GM23248 (cell line): ENCODE measurements at regions not wholly inside any gene's neighbourhood (a gene's known extent, or its start where the extent isn't known, plus 50 kb on each side); places are given as distances from the start of the nearest gene placed in this dataset.

Experiments
- DNase-seq: peaks from one replicate; pipeline ENCODE4 v3.0.0-alpha.2; 2015
- H2AFZ ChIP-seq: fragments of 200-600 bp; sonication (generic); 2 replicates; pipeline ENCODE4 v1.6.1; 2016; ENCODE audit warnings: antibody characterized with exemption
- H3F3A ChIP-seq: fragments of 200-600 bp; sonication (generic); 2 replicates; pipeline ENCODE4 v1.6.1; 2016; ENCODE audit warnings: mild to moderate bottlenecking, antibody characterized with exemption, mixed run types; ENCODE audit not compliant: insufficient read depth
- H3K27ac ChIP-seq: fragments of 200-600 bp; sonication (generic); 2 replicates; pipeline ENCODE4 v1.5.1; 2016; ENCODE audit warnings: mild to moderate bottlenecking
- H3K27me3 ChIP-seq: fragments of 200-600 bp; sonication (generic); replicated peaks from 2 replicates; pipeline ENCODE4 v1.6.1; 2016; ENCODE audit warnings: mild to moderate bottlenecking; ENCODE audit not compliant: insufficient read depth
- H3K36me3 ChIP-seq: fragments of 200-600 bp; sonication (generic); 2 replicates; pipeline ENCODE4 v1.6.1; 2016; ENCODE audit warnings: low read depth, mild to moderate bottlenecking
- H3K4me1 ChIP-seq: fragments of 200-600 bp; sonication (generic); 2 replicates; pipeline ENCODE4 v1.6.1; 2016; ENCODE audit warnings: mild to moderate bottlenecking; ENCODE audit not compliant: insufficient read depth
- H3K4me2 ChIP-seq: fragments of 200-600 bp; sonication (generic); one replicate; pipeline ENCODE4 v1.6.1; 2016; ENCODE audit warnings: mild to moderate bottlenecking; ENCODE audit not compliant: unreplicated experiment
- H3K4me3 ChIP-seq: fragments of 200-600 bp; sonication (generic); 2 replicates; pipeline ENCODE4 v1.5.1; 2016; ENCODE audit warnings: mild to moderate bottlenecking
- H3K79me2 ChIP-seq: fragments of 200-600 bp; sonication (generic); 2 replicates; pipeline ENCODE4 v1.6.1; 2016; ENCODE audit warnings: mild to moderate bottlenecking; ENCODE audit not compliant: insufficient read depth
- H3K9ac ChIP-seq: fragments of 200-600 bp; sonication (generic); 2 replicates; pipeline ENCODE4 v1.6.1; 2016; ENCODE audit warnings: mild to moderate bottlenecking
- H3K9me2 ChIP-seq: fragments of 200-600 bp; sonication (generic); 2 replicates; pipeline ENCODE4 v1.6.1; 2016; ENCODE audit warnings: mixed run types, mild to moderate bottlenecking, moderate library complexity; ENCODE audit not compliant: insufficient read depth
- H3K9me3 ChIP-seq: fragments of 200-600 bp; sonication (generic); one replicate; pipeline ENCODE4 v1.6.1; 2017; ENCODE audit warnings: low read depth
- H4K20me1 ChIP-seq: fragments of 200-600 bp; sonication (generic); 2 replicates; pipeline ENCODE4 v1.6.0; 2016; ENCODE audit not compliant: insufficient read depth
- EZH2 ChIP-seq: fragments of 200-600 bp; sonication (generic); IDR thresholded peaks from 2 replicates; pipeline ENCODE4 v1.6.1; 2018; ENCODE audit warnings: antibody characterized with exemption, mild to moderate bottlenecking; ENCODE audit not compliant: insufficient read depth, poor library complexity, severe bottlenecking
- EZH2phosphoT487 ChIP-seq: fragments of 200-600 bp; sonication (generic); IDR thresholded peaks from 2 replicates; pipeline ENCODE4 v1.6.1; 2018; ENCODE audit warnings: antibody characterized with exemption, moderate library complexity, mild to moderate bottlenecking, low read depth; ENCODE audit not compliant: insufficient read depth
- WGBS, 2 experiments: methylation state at CpG; one replicate each; pipeline ENCODE4 v1.1.6; 2015 to 2017; ENCODE audit warnings: low lambda C conversion rate in 2 of 2, low coverage in 1 of 2; ENCODE audit errors: missing lambda C conversion rate in 2 of 2; 5-methylcytosine and 5-hydroxymethylcytosine counted together
- in situ Hi-C: fragments of 300-500 bp; cut with MboI; formaldehyde crosslinking; loops from 2 replicates; pipeline ENCODE4 v1.15.0; 2020

GRCh38 chr18:55783921-55784320, 195.9 kb upstream of the TCF4 start:
- WGBS, 2 experiments = 91 to 98% methylated on average over 2 of the region's 2 CpGs
- in situ Hi-C loops = loop anchor here (10.0 to 25.0 kb wide), 2 partner anchors 369 to 547 kb away; no protein-coding TSS in a partner anchor
- DNase-seq = no peak
- H2AFZ ChIP-seq = no peak overlapping the region
- H3K36me3 ChIP-seq = no peaks in the 10 kb centered on the region
- no peaks in the 10 kb centered on the region for H4K20me1 ChIP-seq
- no peaks in the 10 kb centered on the region for H3K4me1 ChIP-seq
- H3K4me2 ChIP-seq = no peak overlapping the region
- H3F3A ChIP-seq = peaks cover 10% of the 10 kb centered on the region
- H3K9ac ChIP-seq = no peak overlapping the region
- H3K79me2 ChIP-seq = no peaks in the 10 kb centered on the region
- H3K4me3 ChIP-seq = no peak overlapping the region
- no peaks in the 10 kb centered on the region for H3K9me3 ChIP-seq
- H3K27ac ChIP-seq = no peak overlapping the region
- TF ChIP-seq EZH2 (no peak), EZH2phosphoT487 (no peak)
- H3K9me2 ChIP-seq = no peaks in the 10 kb centered on the region
- H3K27me3 ChIP-seq = no peaks in the 10 kb centered on the region

GRCh38 chr18:55781481-55781957, 193.5 kb upstream of the TCF4 start:
- no peaks in the 10 kb centered on the region for H4K20me1 ChIP-seq
- H3K4me2 ChIP-seq = no peak overlapping the region
- DNase-seq = peak; percentile 76
- no peaks in the 10 kb centered on the region for H3K27me3 ChIP-seq
- H3K79me2 ChIP-seq = no peaks in the 10 kb centered on the region
- TF ChIP-seq EZH2phosphoT487 (no peak), EZH2 (no peak)
- no peaks in the 10 kb centered on the region for H3K36me3 ChIP-seq
- in situ Hi-C loops = loop anchor here (10.0 to 25.0 kb wide), 2 partner anchors 367 to 544 kb away; no protein-coding TSS in a partner anchor
- 77 to 78% methylated on average over 6 of the region's 6 CpGs for WGBS, 2 experiments
- no peak overlapping the region for H3K27ac ChIP-seq
- H3K9ac ChIP-seq = no peak overlapping the region
- no peaks in the 10 kb centered on the region for H3K9me3 ChIP-seq
- H3K9me2 ChIP-seq = no peaks in the 10 kb centered on the region
- H3F3A ChIP-seq = peaks cover 10% of the 10 kb centered on the region
- no peak overlapping the region for H3K4me3 ChIP-seq
- no peak overlapping the region for H2AFZ ChIP-seq
- no peaks in the 10 kb centered on the region for H3K4me1 ChIP-seq

GRCh38 chr18:55780586-55781071, 192.6 kb upstream of the TCF4 start:
- H3K4me3 ChIP-seq = peak overlapping the region; percentile 75
- H3K4me1 ChIP-seq = no peaks in the 10 kb centered on the region
- TF ChIP-seq EZH2 = no peak
- TF ChIP-seq EZH2phosphoT487 = no peak
- peak; percentile 71 for DNase-seq
- H3K27ac ChIP-seq = no peak overlapping the region
- H3K36me3 ChIP-seq = no peaks in the 10 kb centered on the region
- in situ Hi-C loops = loop anchor here (10.0 to 25.0 kb wide), 2 partner anchors 366 to 543 kb away; no protein-coding TSS in a partner anchor
- no peaks in the 10 kb centered on the region for H4K20me1 ChIP-seq
- peak overlapping the region; percentile 55 for H3K9ac ChIP-seq
- peak overlapping the region; percentile 82 for H2AFZ ChIP-seq
- H3F3A ChIP-seq = peaks cover 10% of the 10 kb centered on the region
- no peaks in the 10 kb centered on the region for H3K27me3 ChIP-seq
- H3K4me2 ChIP-seq = peak overlapping the region; percentile 71
- H3K9me2 ChIP-seq = no peaks in the 10 kb centered on the region
- H3K9me3 ChIP-seq = no peaks in the 10 kb centered on the region
- H3K79me2 ChIP-seq = no peaks in the 10 kb centered on the region
- 34 to 35% methylated on average over 9 of the region's 9 CpGs for WGBS, 2 experiments

DNA sequence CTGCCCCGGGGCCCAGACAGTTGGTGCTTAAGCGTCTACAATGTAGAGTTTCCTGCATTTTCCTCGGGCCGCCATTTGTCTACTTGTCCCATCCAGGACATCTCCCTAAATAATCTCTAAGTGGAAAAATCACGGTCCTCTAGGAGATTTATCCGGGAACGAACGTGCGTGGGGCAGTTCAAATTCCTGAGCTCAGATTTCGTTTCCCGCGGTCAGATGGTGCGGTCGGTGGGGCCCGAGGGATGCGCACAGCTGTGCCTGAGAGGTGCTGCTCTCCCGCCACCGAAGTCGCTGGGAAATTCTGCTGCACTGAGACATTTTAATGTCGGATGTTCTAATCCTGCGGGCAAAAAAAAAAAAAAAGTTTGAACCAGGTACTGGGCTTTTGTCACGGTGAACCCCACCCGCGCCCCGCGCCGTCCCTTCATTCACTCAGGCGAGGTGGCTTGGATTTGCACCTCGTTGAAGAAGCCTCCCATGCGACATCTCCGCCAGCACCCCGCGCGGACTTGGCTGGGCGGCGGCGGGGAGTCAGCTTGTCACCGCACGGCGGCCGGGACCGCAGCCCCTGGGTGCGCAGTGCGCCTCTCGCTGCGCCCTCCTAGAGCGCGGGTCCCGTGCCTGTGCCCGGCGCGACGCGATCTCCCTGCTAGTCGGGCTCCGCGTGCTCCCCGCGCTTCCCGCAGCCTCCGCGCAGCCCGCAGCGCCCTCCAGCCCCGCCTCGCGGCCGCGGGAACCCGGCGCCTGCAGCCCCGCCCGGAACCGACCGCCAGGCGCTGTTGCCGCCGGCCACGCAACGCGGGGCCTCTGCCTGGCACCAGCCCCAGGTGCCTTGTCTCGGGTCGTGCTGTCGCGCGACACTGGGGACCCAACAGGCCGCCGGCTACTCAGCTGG, 191.9 kb upstream of the TCF4 start:
- Histone ChIP-seq H3K79me2 (no peaks in the 10 kb centered on the region), H3K9me2 (no peaks in the 10 kb centered on the region), H2AFZ (peak overlapping the region; percentile 82), H3F3A (peaks cover 10% of the 10 kb centered on the region), H3K9me3 (no peaks in the 10 kb centered on the region), H3K36me3 (no peaks in the 10 kb centered on the region), H4K20me1 (no peaks in the 10 kb centered on the region), H3K27ac (no peak overlapping the region), H3K4me2 (peak overlapping the region; percentile 71), H3K9ac (peak overlapping the region; percentile 55), H3K27me3 (no peaks in the 10 kb centered on the region), H3K4me3 (peak overlapping the region; percentile 75), H3K4me1 (no peaks in the 10 kb centered on the region)
- DNase-seq = peak; percentile 71
- in situ Hi-C loops = loop anchor here (10.0 to 25.0 kb wide), 2 partner anchors 365 to 543 kb away; no protein-coding TSS in a partner anchor
- 6% methylated on average over 60 to 74 of the region's 88 CpGs for WGBS, 2 experiments
- TF ChIP-seq EZH2phosphoT487 = no peak
- TF ChIP-seq EZH2 = no peak
